Osteoblast (primary cell): ENCODE measurements at regions not wholly inside any gene's neighbourhood (a gene's known extent, or its start where the extent isn't known, plus 50 kb on each side); places are given as distances from the start of the nearest gene placed in this dataset.

Experiments
- DNase-seq: peaks from one replicate; pipeline ENCODE4 v3.0.0; 2011; ENCODE audit warnings: low spot score, mixed read lengths; ENCODE audit not compliant: insufficient read length; ENCODE audit errors: missing footprints
- H2AFZ ChIP-seq: 2 replicates; pipeline ENCODE4 v1.6.0; 2011; ENCODE audit warnings: mild to moderate bottlenecking, low read length
- H3K27ac ChIP-seq: 2 replicates; pipeline ENCODE4 v1.5.1; 2011; ENCODE audit warnings: mild to moderate bottlenecking, low read depth, low read length, moderate library complexity
- H3K27me3 ChIP-seq: 2 replicates; pipeline ENCODE4 v1.6.0; 2012; ENCODE audit warnings: mild to moderate bottlenecking, control low read depth, inconsistent platforms, low read length, moderate library complexity; ENCODE audit not compliant: insufficient read depth
- H3K36me3 ChIP-seq: 2 replicates; pipeline ENCODE4 v1.5.1; 2011; ENCODE audit warnings: mild to moderate bottlenecking, low read length, control low read depth, moderate library complexity; ENCODE audit not compliant: insufficient read depth
- H3K4me1 ChIP-seq: 2 replicates; pipeline ENCODE4 v1.5.1; 2011; ENCODE audit warnings: mild to moderate bottlenecking, low read length, control low read depth, moderate library complexity; ENCODE audit not compliant: insufficient read depth
- H3K4me2 ChIP-seq: 2 replicates; pipeline ENCODE4 v1.6.0; 2011; ENCODE audit warnings: mild to moderate bottlenecking, low read length; ENCODE audit not compliant: insufficient read depth
- H3K4me3 ChIP-seq: fragments of 200-600 bp; sonication (generic); 3 replicates; pipeline ENCODE4 v1.5.1; 2012; ENCODE audit warnings: mild to moderate bottlenecking, low read length, inconsistent platforms; ENCODE audit not compliant: insufficient read depth
- H3K79me2 ChIP-seq: 2 replicates; pipeline ENCODE4 v1.6.0; 2012; ENCODE audit warnings: mild to moderate bottlenecking, low read length, control low read depth, inconsistent platforms; ENCODE audit not compliant: insufficient read depth
- H3K9me3 ChIP-seq: 2 replicates; pipeline ENCODE4 v1.5.1; 2011; ENCODE audit warnings: low read depth, low read length, control low read depth
- H4K20me1 ChIP-seq: 2 replicates; pipeline ENCODE4 v1.6.0; 2012; ENCODE audit warnings: mild to moderate bottlenecking, low read length, control low read depth; ENCODE audit not compliant: insufficient read depth
- TF ChIP-seq, protein P1 (sequence below): IDR thresholded peaks from 2 replicates; pipeline ENCODE4 v1.5.1; 2011; ENCODE audit warnings: mild to moderate bottlenecking, low read depth, low read length, moderate library complexity; ENCODE audit errors: extremely low read depth

DNA sequence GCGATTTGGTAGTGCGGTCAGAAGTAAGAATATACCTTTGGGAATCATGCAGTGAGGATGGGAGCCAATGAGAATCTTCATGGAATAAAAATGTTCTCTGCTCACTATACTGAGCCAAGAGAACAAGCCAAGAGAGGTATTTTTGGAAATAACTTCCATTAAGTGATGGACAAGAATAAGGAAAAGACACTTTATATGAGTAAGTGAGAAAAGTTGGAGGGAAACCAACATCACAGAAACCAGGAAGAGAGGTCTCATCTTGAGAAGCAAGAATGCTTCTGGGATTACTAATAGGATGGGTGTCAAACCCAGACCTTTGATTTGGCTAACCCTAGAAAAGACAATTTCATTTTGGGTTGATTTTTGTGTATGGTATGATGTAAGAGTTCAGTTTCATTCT lies 181.2 kb upstream of the JAG1 start:
- Histone ChIP-seq H3K9me3 (no peaks in the 10 kb centered on the region), H3K27me3 (no peaks in the 10 kb centered on the region), H3K4me3 (no peak overlapping the region), H4K20me1 (no peaks in the 10 kb centered on the region), H3K79me2 (no peaks in the 10 kb centered on the region), H3K27ac (no peak overlapping the region), H3K4me2 (no peak overlapping the region), H2AFZ (no peak overlapping the region), H3K4me1 (peaks cover 7% of the 10 kb centered on the region), H3K36me3 (no peaks in the 10 kb centered on the region)
- TF ChIP-seq, protein P1, sequence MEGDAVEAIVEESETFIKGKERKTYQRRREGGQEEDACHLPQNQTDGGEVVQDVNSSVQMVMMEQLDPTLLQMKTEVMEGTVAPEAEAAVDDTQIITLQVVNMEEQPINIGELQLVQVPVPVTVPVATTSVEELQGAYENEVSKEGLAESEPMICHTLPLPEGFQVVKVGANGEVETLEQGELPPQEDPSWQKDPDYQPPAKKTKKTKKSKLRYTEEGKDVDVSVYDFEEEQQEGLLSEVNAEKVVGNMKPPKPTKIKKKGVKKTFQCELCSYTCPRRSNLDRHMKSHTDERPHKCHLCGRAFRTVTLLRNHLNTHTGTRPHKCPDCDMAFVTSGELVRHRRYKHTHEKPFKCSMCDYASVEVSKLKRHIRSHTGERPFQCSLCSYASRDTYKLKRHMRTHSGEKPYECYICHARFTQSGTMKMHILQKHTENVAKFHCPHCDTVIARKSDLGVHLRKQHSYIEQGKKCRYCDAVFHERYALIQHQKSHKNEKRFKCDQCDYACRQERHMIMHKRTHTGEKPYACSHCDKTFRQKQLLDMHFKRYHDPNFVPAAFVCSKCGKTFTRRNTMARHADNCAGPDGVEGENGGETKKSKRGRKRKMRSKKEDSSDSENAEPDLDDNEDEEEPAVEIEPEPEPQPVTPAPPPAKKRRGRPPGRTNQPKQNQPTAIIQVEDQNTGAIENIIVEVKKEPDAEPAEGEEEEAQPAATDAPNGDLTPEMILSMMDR, result no peak
- no peak for DNase-seq

DNA sequence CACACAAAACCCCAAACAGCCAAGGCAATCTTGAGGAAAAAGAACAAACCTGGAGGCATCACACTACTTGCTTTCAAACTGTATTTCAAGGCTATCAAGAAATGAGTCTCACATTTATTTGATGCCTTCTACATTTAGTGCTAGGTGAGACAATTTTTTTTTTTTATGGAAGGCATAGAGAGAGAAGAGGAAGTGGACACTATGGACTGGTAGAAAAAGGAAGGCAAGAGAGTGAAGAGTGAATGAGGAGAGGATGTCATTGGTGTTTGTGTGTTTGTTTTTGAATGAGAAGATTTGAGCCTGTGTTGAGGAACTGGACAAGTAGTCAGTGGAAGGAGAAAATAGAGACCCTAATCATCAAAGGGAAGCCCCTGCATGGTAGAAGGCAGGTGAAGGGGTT lies 182.0 kb upstream of the JAG1 start:
- H2AFZ ChIP-seq, result no peak overlapping the region
- H3K4me3 ChIP-seq, result no peak overlapping the region
- no peaks in the 10 kb centered on the region for H3K79me2 ChIP-seq
- H3K4me2 ChIP-seq, result no peak overlapping the region
- no peaks in the 10 kb centered on the region for H3K36me3 ChIP-seq
- peak overlapping the region; percentile 28 for H3K27ac ChIP-seq
- no peaks in the 10 kb centered on the region for H3K9me3 ChIP-seq
- no peaks in the 10 kb centered on the region for H4K20me1 ChIP-seq
- peaks cover 7% of the 10 kb centered on the region for H3K4me1 ChIP-seq
- TF ChIP-seq, protein P1, result no peak
- DNase-seq, result no peak
- H3K27me3 ChIP-seq, result no peaks in the 10 kb centered on the region

DNA sequence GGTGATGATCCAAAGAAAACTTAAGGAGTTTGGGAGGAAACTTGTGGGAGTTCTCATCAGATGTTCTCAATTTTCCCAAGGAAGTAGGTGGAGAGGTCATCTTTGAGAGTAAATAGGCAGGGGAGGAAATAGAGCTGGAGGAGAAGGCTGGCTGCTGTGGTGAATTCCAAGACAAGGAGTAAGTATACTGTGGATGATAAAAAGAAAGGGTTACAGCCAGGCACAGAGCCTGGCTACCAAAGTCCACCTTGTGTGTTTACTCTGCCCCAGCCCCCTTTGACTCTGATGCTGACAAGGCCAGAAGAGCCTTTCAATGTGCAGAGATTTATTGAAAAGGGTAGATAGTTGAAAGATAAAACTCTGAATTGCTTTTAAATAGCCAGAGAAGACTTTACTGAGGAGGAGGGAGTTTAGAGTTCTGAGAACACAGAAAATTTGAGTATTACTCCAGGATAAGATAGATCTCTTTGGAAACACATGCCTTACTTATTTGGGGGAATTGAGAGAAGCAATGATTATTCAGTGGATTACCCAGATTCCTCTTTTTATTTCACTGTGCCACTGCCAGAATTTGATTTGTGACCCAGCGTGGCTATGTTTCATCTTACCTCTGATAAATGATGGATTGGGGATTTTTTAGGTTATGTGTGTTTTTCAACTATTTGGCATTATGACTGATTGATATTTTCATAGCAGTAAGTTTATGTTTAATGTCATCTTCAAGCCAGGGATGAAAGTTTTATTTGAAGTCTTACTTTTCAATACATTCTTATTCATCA lies 182.6 kb upstream of the JAG1 start:
- TF ChIP-seq, protein P1, result no peak
- no peak overlapping the region for H3K4me3 ChIP-seq
- DNase-seq, result peak; percentile 70

DNA sequence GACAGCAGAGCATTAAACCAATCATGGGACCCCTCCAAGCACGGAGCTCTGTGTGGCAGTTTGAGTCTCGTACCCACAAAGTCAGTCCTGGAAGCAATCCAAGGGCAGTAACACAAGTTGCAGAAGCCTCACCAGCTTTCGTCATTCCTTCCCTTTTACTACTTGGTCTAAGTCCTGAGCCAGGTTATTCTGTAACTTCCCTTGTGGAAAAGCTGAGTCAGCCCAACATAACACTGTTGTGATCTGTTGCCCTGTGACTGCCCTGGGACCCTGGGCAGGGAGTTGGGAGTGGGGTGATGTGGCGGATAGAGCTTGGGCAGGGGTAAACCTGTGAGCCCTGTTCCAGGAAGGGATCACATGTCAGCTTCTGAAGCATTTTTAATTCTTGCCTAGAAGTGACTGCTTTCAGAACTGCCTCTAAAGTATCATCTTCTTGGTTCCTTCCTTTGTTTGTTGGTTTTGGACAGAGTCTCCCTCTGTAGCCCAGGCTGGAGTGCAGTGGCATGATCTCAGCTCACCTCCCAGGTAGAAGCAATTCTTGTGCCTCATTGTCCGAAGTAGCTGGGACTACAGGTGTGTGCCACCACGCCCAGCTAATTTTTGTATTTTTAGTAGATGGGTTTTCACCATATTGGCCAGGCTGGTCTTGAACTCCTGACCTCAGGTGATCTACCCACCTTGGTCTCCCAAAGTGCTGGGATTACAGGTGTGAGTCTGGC lies 183.7 kb upstream of the JAG1 start:
- peak overlapping the region; percentile 71 for H3K27ac ChIP-seq
- no peaks in the 10 kb centered on the region for H3K9me3 ChIP-seq
- no peak for DNase-seq
- H3K4me1 ChIP-seq, result peaks cover 12% of the 10 kb centered on the region
- H3K36me3 ChIP-seq, result no peaks in the 10 kb centered on the region
- no peak overlapping the region for H2AFZ ChIP-seq
- no peaks in the 10 kb centered on the region for H4K20me1 ChIP-seq
- no peak overlapping the region for H3K4me2 ChIP-seq
- no peak overlapping the region for H3K4me3 ChIP-seq
- H3K27me3 ChIP-seq, result no peaks in the 10 kb centered on the region
- no peaks in the 10 kb centered on the region for H3K79me2 ChIP-seq
- TF ChIP-seq, protein P1, result no peak

More for the DNA sequence above, 182.6 kb upstream of the JAG1 start:
- Histone ChIP-seq H3K27ac (peak overlapping the region; percentile 71), H3K4me1 (peaks cover 8% of the 10 kb centered on the region), H3K4me2 (no peak overlapping the region), H3K9me3 (no peaks in the 10 kb centered on the region), H4K20me1 (no peaks in the 10 kb centered on the region), H2AFZ (no peak overlapping the region), H3K79me2 (no peaks in the 10 kb centered on the region), H3K27me3 (no peaks in the 10 kb centered on the region), H3K36me3 (no peaks in the 10 kb centered on the region)
